Uterus (tissue), 2 donors: ENCODE measurements at regions not wholly inside any gene's neighbourhood (a gene's known extent, or its start where the extent isn't known, plus 50 kb on each side); places are given as distances from the start of the nearest gene placed in this dataset.

ENCODE experiments used
- POLR2A ChIP-seq, 2 donors: fragments of 450-650 bp; IDR thresholded peaks; one replicate each; pipeline ENCODE4 v1.6.1; 2016; ENCODE audit warnings: antibody characterized with exemption in 2 of 2, mild to moderate bottlenecking in 1 of 2, moderate library complexity in 1 of 2
- TF ChIP-seq, protein P1 (sequence below), 4 experiments: fragments of 200-600 bp in 2 of 4; fragments of 450-650 bp in 2 of 4; sonication (generic) in 2 of 4; IDR thresholded peaks; one replicate each; pipeline ENCODE4 v1.5.1; 2016 to 2019; ENCODE audit warnings: antibody characterized with exemption in 4 of 4, mild to moderate bottlenecking in 2 of 4, moderate library complexity in 1 of 4

DNA sequence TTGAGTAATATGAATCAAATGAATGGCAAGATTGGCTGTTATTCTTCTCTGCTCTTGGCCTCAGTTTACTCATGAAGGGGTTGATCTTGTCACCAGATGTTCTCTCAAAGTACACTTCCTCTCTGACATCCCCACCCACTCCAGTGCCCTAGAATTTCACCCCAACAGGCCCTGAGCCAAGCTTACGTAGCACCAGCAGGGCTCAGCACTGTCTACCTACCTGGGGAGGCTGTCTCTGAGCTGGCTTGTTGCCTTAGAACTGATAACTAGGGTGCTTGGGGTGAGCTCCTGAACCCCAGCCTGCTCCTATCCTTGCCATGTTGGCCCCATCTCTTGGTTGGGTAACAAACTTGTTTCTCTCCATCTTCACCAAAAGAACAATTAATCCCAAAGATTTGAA, 159.1 kb upstream of the USP24 start:
- TF ChIP-seq, protein P1, sequence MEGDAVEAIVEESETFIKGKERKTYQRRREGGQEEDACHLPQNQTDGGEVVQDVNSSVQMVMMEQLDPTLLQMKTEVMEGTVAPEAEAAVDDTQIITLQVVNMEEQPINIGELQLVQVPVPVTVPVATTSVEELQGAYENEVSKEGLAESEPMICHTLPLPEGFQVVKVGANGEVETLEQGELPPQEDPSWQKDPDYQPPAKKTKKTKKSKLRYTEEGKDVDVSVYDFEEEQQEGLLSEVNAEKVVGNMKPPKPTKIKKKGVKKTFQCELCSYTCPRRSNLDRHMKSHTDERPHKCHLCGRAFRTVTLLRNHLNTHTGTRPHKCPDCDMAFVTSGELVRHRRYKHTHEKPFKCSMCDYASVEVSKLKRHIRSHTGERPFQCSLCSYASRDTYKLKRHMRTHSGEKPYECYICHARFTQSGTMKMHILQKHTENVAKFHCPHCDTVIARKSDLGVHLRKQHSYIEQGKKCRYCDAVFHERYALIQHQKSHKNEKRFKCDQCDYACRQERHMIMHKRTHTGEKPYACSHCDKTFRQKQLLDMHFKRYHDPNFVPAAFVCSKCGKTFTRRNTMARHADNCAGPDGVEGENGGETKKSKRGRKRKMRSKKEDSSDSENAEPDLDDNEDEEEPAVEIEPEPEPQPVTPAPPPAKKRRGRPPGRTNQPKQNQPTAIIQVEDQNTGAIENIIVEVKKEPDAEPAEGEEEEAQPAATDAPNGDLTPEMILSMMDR (IDR thresholded peaks at IDR 0.05) = no peak
- no peak for TF ChIP-seq POLR2A (IDR thresholded peaks at IDR 0.05)
